GM21723 (cell line): ENCODE measurements at regions not wholly inside any gene's neighbourhood (a gene's known extent, or its start where the extent isn't known, plus 50 kb on each side); places are given as distances from the start of the nearest gene placed in this dataset.
"Not testable (repeated sequence)": the region's sequence is repeated elsewhere in the genome, so short reads cannot be mapped to it uniquely, and the experiment has no call there.

Experiments
- ATAC-seq: cut with Tn5 transposase; IDR thresholded peaks from one replicate; pipeline ENCODE4 v1.9.1; 2021; ENCODE audit warnings: mild to moderate bottlenecking, moderate library complexity; ENCODE audit not compliant: unreplicated experiment

DNA sequence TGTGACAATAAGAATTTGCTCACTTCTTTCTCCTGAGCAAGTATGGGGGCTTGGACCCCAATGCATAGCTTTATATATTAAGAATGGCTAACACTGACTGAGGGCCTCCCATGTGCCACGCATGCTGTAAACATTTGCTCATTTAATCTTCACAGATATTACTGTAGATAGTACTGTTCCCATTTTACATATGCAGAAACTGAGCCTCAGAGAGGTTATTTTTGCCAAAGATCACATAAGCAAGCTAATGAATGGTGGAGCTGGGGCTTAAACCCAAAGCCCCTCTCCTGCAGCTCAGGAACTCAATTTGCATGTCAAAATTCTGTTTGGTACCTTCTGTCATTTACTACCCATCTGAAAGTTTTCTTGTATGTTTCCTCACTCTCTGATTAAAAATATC is 163.5 kb upstream of the NFIA start:
- no peak for ATAC-seq

DNA sequence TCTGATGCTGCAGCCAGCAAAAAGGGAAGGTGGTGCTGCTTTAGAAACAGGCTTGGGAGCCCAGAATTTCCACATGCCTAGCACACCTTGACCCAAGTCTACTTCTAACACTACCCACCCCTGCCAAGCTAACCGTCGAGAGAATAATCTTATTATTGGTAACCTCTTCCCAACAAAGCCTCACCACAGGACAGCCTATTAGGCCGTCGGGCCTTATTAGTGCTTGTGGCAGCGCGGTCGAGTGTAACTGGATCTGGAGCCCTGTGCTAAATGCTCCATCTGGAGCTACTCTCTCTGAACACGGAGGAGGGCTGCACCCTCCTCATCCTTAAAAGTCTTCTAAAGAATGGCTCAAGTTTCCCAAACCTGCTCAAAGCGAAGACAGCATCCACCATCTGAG is 165.5 kb upstream of the NFIA start:
- no peak for ATAC-seq

DNA sequence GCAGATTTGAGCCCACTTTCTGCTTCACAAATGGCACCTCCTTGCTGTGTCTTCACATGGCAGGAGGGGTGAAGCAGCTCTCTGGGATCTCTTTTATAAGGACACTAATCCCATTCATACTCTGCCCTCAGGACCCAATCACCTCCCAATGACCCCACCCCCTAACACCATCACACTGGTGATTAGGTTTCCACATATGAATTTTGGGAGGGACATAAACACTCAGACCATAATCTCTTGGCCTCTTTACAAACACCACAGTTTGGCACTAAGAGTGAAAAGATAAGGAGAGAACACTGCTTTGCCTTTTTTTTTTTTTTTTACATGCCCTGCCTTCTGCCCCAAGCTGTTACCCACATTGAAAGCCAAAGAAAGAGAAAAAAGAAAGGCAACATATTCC is 166.2 kb upstream of the NFIA start:
- ATAC-seq = no peak

DNA sequence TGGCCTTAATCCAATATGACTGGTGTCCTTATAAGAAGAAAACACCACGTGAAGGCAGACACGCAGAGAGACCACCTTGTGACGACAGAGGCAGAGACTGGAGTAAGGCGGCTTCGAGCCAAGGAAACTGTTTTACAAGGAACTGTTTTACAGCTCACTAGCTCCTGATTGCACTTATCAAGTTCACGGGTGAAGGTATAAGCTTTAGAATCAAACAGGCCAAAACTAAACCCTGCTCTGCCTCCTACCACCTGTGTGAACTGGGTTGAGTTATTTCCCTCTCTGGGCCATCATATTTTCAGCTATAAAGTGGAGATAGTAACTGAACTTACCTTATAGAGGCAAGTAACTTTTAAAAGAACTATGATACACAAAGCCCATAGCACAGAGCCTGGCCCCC is 166.9 kb upstream of the NFIA start:
- no peak for ATAC-seq

GRCh38 chr1:60914982-60915381 is 167.4 kb upstream of the NFIA start:
- ATAC-seq = no peak

DNA sequence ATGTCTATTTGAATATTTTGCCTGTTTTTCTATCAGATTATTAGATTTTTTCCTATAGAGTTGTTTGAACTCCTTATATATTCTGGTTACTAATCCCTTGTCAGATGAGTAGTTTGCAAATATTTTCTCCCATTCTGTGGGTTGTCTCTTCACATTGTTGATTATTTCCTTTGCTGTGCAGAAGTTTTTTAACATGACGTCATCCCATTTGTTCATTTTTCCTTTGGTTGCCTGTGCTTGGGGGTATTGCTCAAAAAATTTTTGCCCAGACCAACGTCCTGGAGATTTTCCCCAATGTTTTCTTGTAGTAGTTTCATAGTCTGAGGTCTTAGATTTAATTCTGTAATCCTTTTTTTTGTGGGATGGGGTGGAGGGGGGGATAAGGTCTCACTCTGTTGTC is 168.7 kb upstream of the NFIA start:
- ATAC-seq = not testable (repeated sequence)

GRCh38 chr1:60913039-60913438 is 169.3 kb upstream of the NFIA start:
- no peak for ATAC-seq

DNA sequence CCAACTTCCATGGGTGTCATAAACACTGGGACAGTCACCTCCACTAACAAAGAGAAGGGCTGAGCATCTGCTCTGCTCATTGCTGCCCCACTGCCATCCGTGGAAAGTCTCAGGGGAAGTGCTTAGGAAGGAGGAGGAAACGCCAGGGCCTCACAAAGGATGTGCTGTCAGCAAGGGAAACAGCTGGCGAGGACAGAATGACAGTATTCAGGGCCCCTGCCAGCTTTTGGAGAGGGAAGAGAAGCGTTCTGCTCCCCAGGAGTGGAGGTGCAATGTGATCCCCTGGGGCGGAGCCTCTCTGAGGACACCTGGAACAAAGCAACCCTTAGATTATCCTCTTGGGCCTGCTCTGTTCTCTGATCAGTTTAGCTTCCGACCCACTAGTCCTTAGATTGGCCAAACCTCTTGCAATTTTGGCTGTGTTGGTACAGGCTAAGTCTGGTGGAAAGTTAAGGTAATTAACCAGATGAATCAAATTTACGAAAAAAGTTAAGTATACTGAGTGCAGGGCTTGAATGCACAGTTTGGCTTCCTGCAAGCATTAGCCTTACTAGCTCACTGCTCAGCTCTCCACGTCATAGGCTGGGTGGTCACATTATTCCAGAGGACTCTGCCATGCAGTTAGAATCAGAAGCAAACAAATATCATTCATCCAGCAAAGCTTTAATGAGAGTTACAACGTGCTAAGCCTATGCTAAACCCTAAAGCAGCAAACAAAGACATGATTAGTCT is 170.2 kb upstream of the NFIA start:
- no peak for ATAC-seq

DNA sequence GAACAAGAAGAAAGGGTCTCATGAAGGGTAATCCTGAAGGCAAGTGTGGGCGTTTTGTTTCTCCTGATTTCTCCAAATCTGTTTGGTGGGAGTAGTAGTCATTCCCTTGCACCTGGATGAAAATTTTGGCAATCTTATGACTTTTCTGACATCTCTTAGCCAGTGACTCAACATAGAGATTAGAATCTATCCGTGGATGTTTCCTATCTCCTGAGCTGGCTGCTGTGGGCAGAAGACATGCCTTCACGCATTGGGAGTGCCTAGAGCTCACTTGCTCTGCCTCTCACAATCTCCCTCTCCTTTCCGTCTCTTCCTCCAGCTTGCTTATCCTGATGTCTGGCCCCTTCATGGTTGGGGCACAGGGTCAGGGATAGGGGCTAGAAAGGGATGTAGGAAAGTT is 174.2 kb upstream of the NFIA start:
- no peak for ATAC-seq

DNA sequence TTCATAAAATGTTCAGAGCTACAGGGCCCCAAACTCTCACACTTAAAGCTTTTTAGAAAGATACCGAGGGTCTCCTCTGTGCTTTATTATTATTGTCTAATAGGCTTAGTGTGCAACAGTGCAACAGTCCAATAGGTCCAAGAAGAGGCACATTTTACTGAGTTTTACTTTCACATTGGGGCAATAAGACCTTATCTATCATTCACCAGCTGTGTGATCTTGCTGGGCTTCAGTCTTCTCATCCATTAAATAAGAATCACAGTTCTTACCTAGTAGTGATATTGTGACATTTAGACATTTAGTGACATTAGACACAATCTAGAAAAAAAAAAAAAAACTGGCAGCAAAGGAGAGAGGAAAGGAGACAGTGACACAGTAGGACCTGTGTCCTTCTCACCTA is 175.8 kb upstream of the NFIA start:
- no peak for ATAC-seq

DNA sequence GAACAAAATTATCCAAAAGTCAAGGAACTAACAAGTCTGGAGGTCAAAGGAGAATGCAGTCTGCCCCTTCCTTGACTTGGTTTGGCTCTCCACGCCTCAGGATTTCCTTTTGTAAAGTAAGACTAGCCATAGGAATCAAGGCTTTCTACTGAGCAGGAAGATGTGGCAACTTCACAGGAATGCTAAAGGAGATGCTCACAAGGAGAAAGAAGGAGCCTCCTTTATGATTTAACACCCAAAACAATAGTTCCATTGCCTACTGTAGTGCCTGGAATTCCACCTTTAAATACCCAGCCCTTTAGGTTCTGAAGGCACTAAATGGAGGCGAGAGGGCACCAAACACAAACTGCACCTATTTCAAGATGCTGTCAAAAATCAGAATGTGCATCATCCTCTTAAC is 176.3 kb upstream of the NFIA start:
- no peak for ATAC-seq

GRCh38 chr1:60904099-60904851 is 178.1 kb upstream of the NFIA start:
- ATAC-seq = no peak

DNA sequence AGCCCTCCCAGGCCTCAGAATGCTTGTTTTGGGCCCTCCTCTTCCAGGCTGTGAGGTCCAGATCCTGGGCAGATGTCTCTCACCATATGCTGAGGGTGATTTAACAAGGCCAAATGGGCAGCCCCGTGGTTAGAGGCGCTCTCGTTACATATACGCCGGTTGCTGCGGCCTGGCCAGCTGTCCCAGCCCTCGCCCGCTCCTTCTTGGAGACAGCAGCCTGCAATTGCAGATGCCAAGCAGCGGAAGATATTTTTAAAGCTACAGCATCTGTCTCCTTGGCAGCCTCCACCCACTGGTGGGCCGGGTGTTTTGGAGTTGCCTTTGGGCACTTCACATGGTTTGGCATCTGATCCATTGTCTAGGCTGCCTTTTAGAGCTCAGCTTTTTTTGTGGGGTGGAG is 178.8 kb upstream of the NFIA start:
- ATAC-seq = no peak

- ATAC-seq = no peak
Observed at GRCh38 chr1:60899464-60899863, 182.9 kb upstream of the NFIA start.

GRCh38 chr1:60898987-60899386 is 183.4 kb upstream of the NFIA start:
- peak; percentile 94 for ATAC-seq

DNA sequence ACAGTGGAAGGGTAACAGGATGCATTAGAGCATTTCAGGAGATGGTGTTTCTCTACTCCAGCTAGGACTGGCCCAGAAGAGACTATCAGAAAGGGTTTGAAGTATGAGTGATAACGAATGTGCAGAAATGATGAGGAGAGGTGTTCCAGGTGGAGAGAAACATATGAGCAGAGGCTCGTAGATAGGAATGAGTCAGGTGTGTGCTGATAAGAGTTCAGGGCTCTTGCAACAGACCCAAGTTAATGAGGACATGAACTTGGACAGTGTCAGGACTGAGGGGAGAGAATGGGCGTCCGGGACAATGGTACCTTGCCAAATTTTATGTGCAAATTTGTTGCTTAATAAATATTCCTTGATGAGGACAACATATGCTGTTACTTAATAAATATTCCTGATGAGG is 183.9 kb upstream of the NFIA start:
- ATAC-seq = no peak

DNA sequence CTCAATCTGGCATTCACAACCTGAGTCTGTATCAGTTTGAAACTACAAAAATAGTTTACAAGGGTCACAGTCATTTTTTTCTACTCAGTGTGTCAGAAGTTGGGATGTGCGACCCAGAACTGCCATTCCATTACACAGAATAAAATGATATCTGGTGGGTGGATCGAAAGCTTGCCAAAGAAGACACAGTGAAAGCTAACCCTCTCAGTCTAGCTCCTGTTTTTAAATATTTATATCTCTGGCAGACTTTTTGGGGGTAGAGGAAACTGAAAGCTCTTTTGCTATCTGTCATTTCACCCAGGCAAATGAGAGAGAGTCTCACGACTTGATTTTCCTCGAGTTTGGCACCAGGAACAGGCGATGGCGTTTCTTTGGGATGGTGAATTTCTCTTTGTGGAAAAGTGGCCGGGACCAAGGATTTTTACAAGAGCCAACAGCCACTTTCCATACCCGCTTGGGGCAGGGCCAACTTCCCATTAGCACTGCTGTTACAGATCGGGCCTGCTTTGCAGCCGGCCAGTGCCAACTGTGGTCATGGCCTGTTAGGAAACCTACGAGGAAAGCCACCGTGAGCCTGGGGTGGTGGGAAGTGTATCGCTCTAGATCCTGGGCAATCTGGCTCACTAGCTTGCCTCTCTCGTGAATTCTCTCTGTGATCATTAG is 185.5 kb upstream of the NFIA start:
- ATAC-seq = no peak

DNA sequence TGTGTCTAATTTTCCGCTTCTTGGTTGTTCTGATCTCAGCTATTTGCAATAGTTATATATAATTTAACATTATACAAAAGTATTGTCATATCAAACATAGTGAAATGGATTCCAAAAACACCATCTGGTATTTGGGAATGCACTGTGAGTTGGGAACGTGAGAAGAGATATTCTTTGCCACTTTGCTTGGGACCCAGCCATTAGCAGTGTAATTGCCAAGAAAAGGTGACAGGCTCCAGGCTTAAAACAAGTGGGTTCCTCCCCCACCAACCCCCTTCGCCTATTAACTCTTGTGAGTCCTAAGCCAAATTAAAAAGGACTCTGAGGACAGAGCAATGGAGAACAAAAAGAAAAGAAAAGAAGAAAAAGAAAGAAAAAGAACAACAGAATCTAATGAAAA is 186.7 kb upstream of the NFIA start:
- no peak for ATAC-seq

GRCh38 chr1:60895252-60895651 is 187.1 kb upstream of the NFIA start:
- ATAC-seq = no peak

DNA sequence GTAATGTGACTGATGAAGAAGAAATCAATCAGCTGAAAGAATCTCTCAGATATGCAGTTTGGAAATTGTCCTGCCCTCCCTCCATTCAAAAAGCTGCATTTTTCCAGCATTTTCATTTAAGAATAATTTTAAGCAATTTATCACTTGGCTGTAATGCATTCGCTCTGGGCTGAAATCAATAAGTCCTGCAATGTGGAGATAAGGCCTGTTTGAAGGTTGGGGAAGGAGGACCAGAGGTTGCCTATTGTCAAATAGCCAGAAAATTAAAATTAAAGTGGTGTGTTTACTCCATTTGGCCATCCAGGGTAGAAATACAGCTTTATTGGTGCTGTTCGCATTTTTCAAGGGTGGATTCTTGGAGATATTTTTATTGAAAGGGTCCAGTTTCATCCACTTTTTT is 187.6 kb upstream of the NFIA start:
- no peak for ATAC-seq

- no peak for ATAC-seq
Observed at GRCh38 chr1:60894130-60894529, 188.2 kb upstream of the NFIA start.
